ENCODE measurements at regions not wholly inside any gene's neighbourhood (a gene's known extent, or its start where the extent isn't known, plus 50 kb on each side); places are given as distances from the start of the nearest gene placed in this dataset.
"Not testable (repeated sequence)": the region's sequence is repeated elsewhere in the genome, so short reads cannot be mapped to it uniquely, and the experiment has no call there.

DNA sequence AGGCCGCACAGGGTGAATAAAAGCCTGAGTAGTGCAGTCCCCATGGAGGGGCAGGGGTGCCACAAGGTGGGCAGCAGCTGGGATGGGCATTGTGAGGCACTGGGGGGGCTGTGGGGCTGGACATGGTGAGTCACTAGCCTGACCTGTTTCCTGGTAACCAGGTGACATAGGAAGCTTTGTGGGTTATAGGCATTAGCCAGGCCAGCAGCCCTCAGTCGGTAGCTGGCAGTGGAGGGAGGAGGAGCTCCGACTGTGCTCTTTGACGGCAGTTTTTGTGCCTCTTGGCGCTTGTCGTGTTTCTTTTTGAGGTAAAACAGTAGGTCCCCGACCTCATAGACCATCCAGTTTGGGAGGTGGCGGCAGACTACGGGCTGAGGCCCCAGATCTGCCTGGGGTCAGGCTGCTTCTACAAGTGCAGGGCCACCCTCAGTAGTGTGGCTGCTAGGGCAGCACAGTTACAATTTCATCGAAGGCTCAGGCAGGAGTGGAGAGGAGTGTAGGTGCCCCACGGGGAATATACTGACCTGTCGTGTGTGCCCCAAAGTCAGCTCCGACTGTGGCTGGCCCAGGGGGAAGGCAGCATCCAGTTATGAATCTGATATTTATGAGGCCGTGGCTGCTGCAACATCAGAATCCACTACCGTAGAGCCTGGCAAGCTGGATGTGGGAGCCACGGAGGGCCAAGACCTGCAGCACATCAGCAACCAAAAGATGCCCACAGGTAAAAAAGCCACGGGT, 107.7 kb downstream of the CRYBB2 start:
- no peak for DNase-seq (ENCODE audit: low read depth)
- no peak overlapping the region for H3K4me3 ChIP-seq (ENCODE audit: control insufficient read depth, low read depth, low read length)
- no peak for TF ChIP-seq CTCF (conservative IDR thresholded peaks at IDR 0.05; ENCODE audit: control insufficient read depth, insufficient read depth, low read depth, low read length)

DNA sequence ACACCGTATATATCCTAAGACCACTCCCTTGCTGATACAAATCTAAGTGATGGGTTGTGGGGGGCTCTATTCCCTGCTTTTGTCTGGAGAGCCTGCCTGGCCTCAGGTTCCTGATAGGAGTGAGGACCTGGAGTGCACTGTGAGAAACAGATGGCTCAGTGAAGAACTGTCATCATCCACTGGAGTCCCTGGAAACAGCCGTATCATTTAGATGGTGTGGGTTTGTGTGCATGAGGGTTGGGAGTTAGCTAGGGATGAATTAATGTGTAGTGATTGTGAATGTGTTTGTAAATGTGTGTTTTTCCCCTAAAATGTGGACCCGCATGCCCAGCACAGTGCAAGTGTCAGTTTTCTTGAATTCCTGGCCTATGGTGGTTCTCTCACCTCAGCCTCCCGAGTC, 111.6 kb downstream of the CRYBB2 start:
- H3K4me3 ChIP-seq (ENCODE audit: control insufficient read depth, low read depth, low read length) = no peak overlapping the region
- DNase-seq (ENCODE audit: low read depth) = no peak
- no peak for TF ChIP-seq CTCF (conservative IDR thresholded peaks at IDR 0.05; ENCODE audit: control insufficient read depth, insufficient read depth, low read depth, low read length)

- not testable (repeated sequence) for H3K4me3 ChIP-seq (ENCODE audit: control insufficient read depth, low read depth, low read length); DNase-seq (ENCODE audit: low read depth)
These were observed 112.5 kb downstream of the CRYBB2 start for GRCh38 chr22:25331911-25332310.

DNA sequence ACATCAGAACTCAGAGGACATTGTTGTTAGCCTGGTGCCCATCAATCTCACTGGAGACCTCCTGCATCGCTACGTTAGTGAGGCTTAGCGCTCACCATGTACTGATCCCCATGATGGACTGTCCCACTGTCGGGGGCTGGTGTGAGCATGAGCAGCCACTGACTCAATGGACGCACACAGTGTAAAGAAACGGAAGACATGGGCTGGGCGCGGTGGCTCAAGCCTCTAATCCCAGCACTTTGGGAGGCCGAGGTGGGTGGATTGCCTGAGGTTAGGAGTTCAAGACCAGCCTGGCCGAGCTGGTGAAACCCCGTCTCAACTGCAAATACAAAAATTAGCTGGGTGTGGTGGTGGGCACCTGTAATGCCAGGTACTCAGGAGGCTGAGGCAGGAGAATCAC, 112.9 kb downstream of the CRYBB2 start:
- H3K4me3 ChIP-seq (ENCODE audit: control insufficient read depth, low read depth, low read length) = no peak overlapping the region
- TF ChIP-seq CTCF (conservative IDR thresholded peaks at IDR 0.05; ENCODE audit: control insufficient read depth, insufficient read depth, low read depth, low read length) = no peak
- no peak for DNase-seq (ENCODE audit: low read depth)

DNA sequence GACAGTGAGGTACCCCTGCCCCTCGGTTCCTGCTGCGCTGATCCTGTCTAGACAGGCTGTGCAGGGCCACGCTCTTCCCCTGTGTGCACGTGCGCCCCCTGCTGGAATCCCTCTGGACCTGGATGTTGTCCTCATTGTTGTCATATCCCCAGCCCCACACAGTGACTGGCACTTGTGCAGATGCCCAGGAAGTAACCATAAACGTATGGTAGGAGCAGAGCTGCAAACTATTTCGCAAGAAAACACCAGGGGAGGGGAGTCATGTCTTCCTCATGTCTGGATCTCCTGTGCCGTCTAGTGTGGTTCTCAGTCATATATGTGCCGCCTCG, 114.7 kb downstream of the CRYBB2 start:
- DNase-seq (ENCODE audit: low read depth) = peak; percentile 8
- H3K4me3 ChIP-seq (ENCODE audit: control insufficient read depth, low read depth, low read length) = no peak overlapping the region
- TF ChIP-seq CTCF (conservative IDR thresholded peaks at IDR 0.05; ENCODE audit: control insufficient read depth, insufficient read depth, low read depth, low read length) = peak; percentile 16

- H3K4me3 ChIP-seq (ENCODE audit: control insufficient read depth, low read depth, low read length); DNase-seq (ENCODE audit: low read depth): not testable (repeated sequence)
These were observed 115.2 kb downstream of the CRYBB2 start for GRCh38 chr22:25334631-25335030.

DNA sequence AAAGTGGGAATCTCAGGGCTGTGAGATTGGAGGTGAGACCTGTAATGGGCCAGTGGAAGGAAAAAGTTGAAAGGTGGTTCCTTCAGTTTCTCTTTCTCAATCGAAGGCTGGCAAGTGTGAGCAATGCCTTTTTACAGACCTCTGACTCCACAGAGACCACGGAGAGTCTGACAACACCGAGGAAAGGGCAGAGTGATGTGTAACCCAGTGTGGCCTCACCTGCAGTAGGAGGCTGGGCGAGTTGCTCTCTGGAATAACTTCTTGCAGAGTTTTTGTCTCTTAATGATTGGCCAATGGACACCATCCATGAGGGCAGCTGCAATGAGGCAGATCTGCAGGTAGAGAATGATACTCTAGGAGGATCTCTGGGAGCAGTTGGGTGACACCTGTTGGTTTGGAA, 115.8 kb downstream of the CRYBB2 start:
- not testable (repeated sequence) for DNase-seq (ENCODE audit: low read depth); H3K4me3 ChIP-seq (ENCODE audit: control insufficient read depth, low read depth, low read length)

- not testable (repeated sequence) for DNase-seq (ENCODE audit: low read depth); H3K4me3 ChIP-seq (ENCODE audit: control insufficient read depth, low read depth, low read length)
These were observed 121.1 kb downstream of the CRYBB2 start for GRCh38 chr22:25340536-25340935.

GRCh38 chr22:25344366-25344765, 124.9 kb downstream of the CRYBB2 start:
- not testable (repeated sequence) for H3K4me3 ChIP-seq (ENCODE audit: control insufficient read depth, low read depth, low read length); DNase-seq (ENCODE audit: low read depth)

Data from fibroblast of mammary gland (primary cell).